ENCODE measurements at regions not wholly inside any gene's neighbourhood (a gene's known extent, or its start where the extent isn't known, plus 50 kb on each side); places are given as distances from the start of the nearest gene placed in this dataset.

- Histone ChIP-seq H3K4me3 (ENCODE audit: low read depth, low read length) (no peak overlapping the region), H3K36me3 (ENCODE audit: insufficient read depth, low read length) (no peaks in the 10 kb centered on the region)
These were observed 333.4 kb upstream of the CCDC196 start for GRCh38 chr14:66152747-66153146.

DNA sequence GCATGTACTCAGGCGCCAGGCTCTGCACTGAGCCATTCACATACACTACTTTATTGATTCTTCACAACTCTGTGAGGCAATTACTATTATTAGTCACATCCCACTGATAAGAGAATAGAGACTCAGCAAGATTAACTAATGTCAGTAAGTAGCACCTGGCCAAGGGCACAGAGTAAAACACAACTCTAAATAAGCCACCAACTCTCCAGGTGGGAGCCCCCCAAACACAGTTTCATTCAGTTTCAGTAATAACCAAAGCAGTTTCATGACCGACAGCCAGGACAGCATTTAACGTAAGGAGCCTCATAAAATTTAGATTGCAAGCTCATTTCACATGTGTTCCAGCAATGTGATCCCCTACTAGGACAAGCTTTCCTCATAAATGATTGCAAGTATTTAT, 323.1 kb upstream of the CCDC196 start:
- Histone ChIP-seq H3K27ac (ENCODE audit: low read depth, low read length) (no peak overlapping the region), H2AFZ (ENCODE audit: low read length, unreplicated experiment) (no peak overlapping the region), H3K36me3 (ENCODE audit: insufficient read depth, low read length) (no peaks in the 10 kb centered on the region)

More at GRCh38 chr14:66152747-66153146, 333.4 kb upstream of the CCDC196 start:
- Histone ChIP-seq H3K79me2 (ENCODE audit: control insufficient read depth, insufficient read depth, low read length, unreplicated experiment) (no peaks in the 10 kb centered on the region), H3K27me3 (ENCODE audit: insufficient read depth, low read length) (no peaks in the 10 kb centered on the region), H2AFZ (ENCODE audit: low read length, unreplicated experiment) (no peak overlapping the region), H3K4me1 (ENCODE audit: control insufficient read depth, insufficient read depth, low read length, unreplicated experiment) (no peaks in the 10 kb centered on the region), H3K27ac (ENCODE audit: low read depth, low read length) (no peak overlapping the region)

DNA sequence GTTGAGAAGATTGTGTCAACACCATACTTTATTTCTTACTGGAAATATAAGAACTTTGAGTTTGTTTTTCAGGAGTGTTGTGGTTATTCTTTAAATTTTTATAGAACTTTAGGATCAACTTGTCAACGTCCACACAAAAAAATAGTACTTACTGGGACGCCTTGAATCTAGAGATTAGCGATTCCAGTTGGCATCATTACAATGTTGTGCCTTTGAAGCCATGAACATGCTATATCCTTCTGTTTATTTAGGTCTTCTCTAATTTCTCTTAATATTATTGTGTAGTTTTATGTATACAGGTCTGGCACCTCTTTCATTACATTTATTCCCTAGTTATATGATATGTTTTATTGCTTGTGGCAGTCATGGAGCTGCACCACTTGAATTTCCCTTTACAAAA, 320.8 kb upstream of the CCDC196 start:
- H3K27me3 ChIP-seq (ENCODE audit: insufficient read depth, low read length): no peaks in the 10 kb centered on the region; the same call in 1 of the 2 replicates
- no peak overlapping the region for H3K27ac ChIP-seq (ENCODE audit: low read depth, low read length)
- H2AFZ ChIP-seq (ENCODE audit: low read length, unreplicated experiment): no peak overlapping the region
- H3K79me2 ChIP-seq (ENCODE audit: control insufficient read depth, insufficient read depth, low read length, unreplicated experiment): no peaks in the 10 kb centered on the region
- H3K4me3 ChIP-seq (ENCODE audit: low read depth, low read length): no peak overlapping the region
- no peaks in the 10 kb centered on the region for H3K36me3 ChIP-seq (ENCODE audit: insufficient read depth, low read length)
- H3K4me1 ChIP-seq (ENCODE audit: control insufficient read depth, insufficient read depth, low read length, unreplicated experiment): no peaks in the 10 kb centered on the region

More for the DNA sequence above, 323.1 kb upstream of the CCDC196 start:
- H3K4me3 ChIP-seq (ENCODE audit: low read depth, low read length): no peak overlapping the region
- H3K27me3 ChIP-seq (ENCODE audit: insufficient read depth, low read length): no peaks in the 10 kb centered on the region; the same call in 1 of the 2 replicates
- H3K79me2 ChIP-seq (ENCODE audit: control insufficient read depth, insufficient read depth, low read length, unreplicated experiment): no peaks in the 10 kb centered on the region
- H3K4me1 ChIP-seq (ENCODE audit: control insufficient read depth, insufficient read depth, low read length, unreplicated experiment): no peaks in the 10 kb centered on the region

GRCh38 chr14:66174453-66174891, 311.7 kb upstream of the CCDC196 start:
- H3K36me3 ChIP-seq (ENCODE audit: insufficient read depth, low read length): no peaks in the 10 kb centered on the region
- no peaks in the 10 kb centered on the region for H3K79me2 ChIP-seq (ENCODE audit: control insufficient read depth, insufficient read depth, low read length, unreplicated experiment)
- no peak overlapping the region for H3K4me3 ChIP-seq (ENCODE audit: low read depth, low read length)
- no peaks in the 10 kb centered on the region for H3K4me1 ChIP-seq (ENCODE audit: control insufficient read depth, insufficient read depth, low read length, unreplicated experiment)
- H3K27me3 ChIP-seq (ENCODE audit: insufficient read depth, low read length): no peaks in the 10 kb centered on the region
- no peak overlapping the region for H3K27ac ChIP-seq (ENCODE audit: low read depth, low read length)
- H2AFZ ChIP-seq (ENCODE audit: low read length, unreplicated experiment): no peak overlapping the region

GRCh38 chr14:66177935-66178334, 308.2 kb upstream of the CCDC196 start:
- Histone ChIP-seq H2AFZ (ENCODE audit: low read length, unreplicated experiment) (no peak overlapping the region), H3K27ac (ENCODE audit: low read depth, low read length) (no peak overlapping the region), H3K27me3 (ENCODE audit: insufficient read depth, low read length) (no peaks in the 10 kb centered on the region), H3K4me1 (ENCODE audit: control insufficient read depth, insufficient read depth, low read length, unreplicated experiment) (no peaks in the 10 kb centered on the region), H3K36me3 (ENCODE audit: insufficient read depth, low read length) (no peaks in the 10 kb centered on the region), H3K79me2 (ENCODE audit: control insufficient read depth, insufficient read depth, low read length, unreplicated experiment) (no peaks in the 10 kb centered on the region), H3K4me3 (ENCODE audit: low read depth, low read length) (no peak overlapping the region)

DNA sequence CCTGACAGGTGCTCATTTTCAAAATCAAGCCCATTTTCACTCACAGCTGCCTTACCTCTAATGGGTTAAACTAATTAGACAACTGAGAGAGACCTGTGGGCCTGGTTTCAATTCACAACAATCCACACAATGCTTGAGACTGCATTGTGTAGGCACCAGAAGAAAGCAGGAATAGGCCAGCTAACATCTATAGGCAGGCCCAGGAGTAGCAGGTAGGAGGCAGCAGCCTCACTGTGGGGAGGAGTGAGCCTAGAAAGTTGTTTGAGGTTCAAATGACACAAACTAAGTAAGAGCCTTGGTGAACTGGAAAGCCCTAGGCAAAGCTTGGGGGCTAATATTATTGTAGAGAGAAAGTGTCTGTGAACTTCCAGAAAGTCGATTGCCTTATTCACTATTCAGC, 289.5 kb upstream of the CCDC196 start:
- no peak overlapping the region for H2AFZ ChIP-seq (ENCODE audit: low read length, unreplicated experiment)
- H3K79me2 ChIP-seq (ENCODE audit: control insufficient read depth, insufficient read depth, low read length, unreplicated experiment): no peaks in the 10 kb centered on the region
- no peak overlapping the region for H3K27ac ChIP-seq (ENCODE audit: low read depth, low read length)
- no peaks in the 10 kb centered on the region for H3K36me3 ChIP-seq (ENCODE audit: insufficient read depth, low read length)
- H3K4me3 ChIP-seq (ENCODE audit: low read depth, low read length): no peak overlapping the region
- no peaks in the 10 kb centered on the region; the same call in 1 of the 2 replicates for H3K27me3 ChIP-seq (ENCODE audit: insufficient read depth, low read length)
- H3K4me1 ChIP-seq (ENCODE audit: control insufficient read depth, insufficient read depth, low read length, unreplicated experiment): no peaks in the 10 kb centered on the region

- no peak overlapping the region for H2AFZ ChIP-seq (ENCODE audit: low read length, unreplicated experiment)
- H3K27me3 ChIP-seq (ENCODE audit: insufficient read depth, low read length): no peaks in the 10 kb centered on the region; the same call in 1 of the 2 replicates
- no peak overlapping the region for H3K4me3 ChIP-seq (ENCODE audit: low read depth, low read length)
- H3K27ac ChIP-seq (ENCODE audit: low read depth, low read length): no peak overlapping the region
- H3K4me1 ChIP-seq (ENCODE audit: control insufficient read depth, insufficient read depth, low read length, unreplicated experiment): no peaks in the 10 kb centered on the region
- no peaks in the 10 kb centered on the region for H3K36me3 ChIP-seq (ENCODE audit: insufficient read depth, low read length)
- no peaks in the 10 kb centered on the region for H3K79me2 ChIP-seq (ENCODE audit: control insufficient read depth, insufficient read depth, low read length, unreplicated experiment)
These were observed 288.9 kb upstream of the CCDC196 start for GRCh38 chr14:66197276-66197675.

- Histone ChIP-seq H3K79me2 (ENCODE audit: control insufficient read depth, insufficient read depth, low read length, unreplicated experiment) (no peaks in the 10 kb centered on the region), H3K27me3 (ENCODE audit: insufficient read depth, low read length) (no peaks in the 10 kb centered on the region), H3K27ac (ENCODE audit: low read depth, low read length) (no peak overlapping the region), H3K36me3 (ENCODE audit: insufficient read depth, low read length) (no peaks in the 10 kb centered on the region), H2AFZ (ENCODE audit: low read length, unreplicated experiment) (no peak overlapping the region), H3K4me1 (ENCODE audit: control insufficient read depth, insufficient read depth, low read length, unreplicated experiment) (no peaks in the 10 kb centered on the region), H3K4me3 (ENCODE audit: low read depth, low read length) (no peak overlapping the region)
These were observed 279.6 kb upstream of the CCDC196 start for GRCh38 chr14:66206554-66206953.

DNA sequence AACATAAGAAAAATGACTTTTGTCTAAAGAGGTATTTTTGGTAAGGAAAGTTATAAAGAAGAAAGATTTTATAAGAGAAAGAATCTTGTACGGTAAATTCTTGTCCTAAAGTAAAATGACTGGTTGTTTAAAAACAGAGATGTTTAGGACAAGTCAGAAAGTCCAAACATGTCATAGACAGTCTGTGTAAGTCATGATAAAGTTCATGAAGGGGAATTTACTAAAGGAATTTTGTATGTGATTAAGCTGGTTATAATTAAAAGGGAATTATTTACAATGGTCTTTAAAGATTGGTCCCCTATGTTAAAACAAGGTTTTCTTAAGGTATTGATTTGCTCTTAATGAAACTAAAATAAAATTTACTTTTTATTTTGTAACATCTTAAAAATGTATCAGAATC, 269.4 kb upstream of the CCDC196 start:
- no peaks in the 10 kb centered on the region for H3K27me3 ChIP-seq (ENCODE audit: insufficient read depth, low read length)
- H3K79me2 ChIP-seq (ENCODE audit: control insufficient read depth, insufficient read depth, low read length, unreplicated experiment): no peaks in the 10 kb centered on the region
- H2AFZ ChIP-seq (ENCODE audit: low read length, unreplicated experiment): no peak overlapping the region
- no peaks in the 10 kb centered on the region for H3K4me1 ChIP-seq (ENCODE audit: control insufficient read depth, insufficient read depth, low read length, unreplicated experiment)
- no peak overlapping the region for H3K27ac ChIP-seq (ENCODE audit: low read depth, low read length)
- no peaks in the 10 kb centered on the region for H3K36me3 ChIP-seq (ENCODE audit: insufficient read depth, low read length)
- no peak overlapping the region for H3K4me3 ChIP-seq (ENCODE audit: low read depth, low read length)

- Histone ChIP-seq H3K4me3 (ENCODE audit: low read depth, low read length) (no peak overlapping the region), H2AFZ (ENCODE audit: low read length, unreplicated experiment) (no peak overlapping the region)
These were observed 266.3 kb upstream of the CCDC196 start for GRCh38 chr14:66219886-66220285.

DNA sequence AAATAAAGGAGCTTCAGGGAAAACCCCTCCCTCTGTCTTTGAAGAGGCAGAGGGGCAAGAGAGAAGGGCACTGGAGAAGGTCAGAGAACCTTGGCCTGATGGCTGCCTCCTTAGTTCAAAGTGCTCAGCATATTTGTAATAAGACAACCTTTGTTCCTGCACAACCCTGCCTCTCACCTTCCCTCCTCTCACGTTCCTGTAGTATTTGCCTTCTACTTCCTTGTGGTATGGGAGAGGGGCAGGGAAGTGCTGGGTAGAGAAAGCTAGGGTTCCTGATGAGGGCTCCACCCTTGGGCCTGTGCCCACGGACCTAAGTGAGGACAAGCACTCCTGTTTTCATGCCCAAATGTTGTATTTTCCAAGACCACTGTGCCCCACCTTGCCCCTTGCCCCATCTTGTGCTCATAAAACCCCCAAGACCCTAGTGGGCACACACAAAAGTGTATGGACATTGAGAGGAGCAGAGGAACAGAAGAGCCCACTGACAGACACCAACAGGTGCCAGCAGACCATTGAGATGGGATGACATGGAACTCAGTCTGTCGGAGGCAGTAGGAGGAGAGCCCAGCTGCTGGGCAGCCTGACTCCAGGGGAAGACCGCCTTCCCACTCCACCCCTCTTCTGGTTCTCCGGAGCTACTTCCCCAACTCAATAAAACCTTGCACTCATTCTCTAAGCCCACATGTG, 261.5 kb upstream of the CCDC196 start:
- H3K79me2 ChIP-seq (ENCODE audit: control insufficient read depth, insufficient read depth, low read length, unreplicated experiment): no peaks in the 10 kb centered on the region
- H3K27ac ChIP-seq (ENCODE audit: low read depth, low read length): no peak overlapping the region
- H2AFZ ChIP-seq (ENCODE audit: low read length, unreplicated experiment): no peak overlapping the region
- no peak overlapping the region for H3K4me3 ChIP-seq (ENCODE audit: low read depth, low read length)
- H3K27me3 ChIP-seq (ENCODE audit: insufficient read depth, low read length): no peaks in the 10 kb centered on the region
- no peaks in the 10 kb centered on the region for H3K36me3 ChIP-seq (ENCODE audit: insufficient read depth, low read length)
- no peaks in the 10 kb centered on the region for H3K4me1 ChIP-seq (ENCODE audit: control insufficient read depth, insufficient read depth, low read length, unreplicated experiment)

More at GRCh38 chr14:66219886-66220285, 266.3 kb upstream of the CCDC196 start:
- Histone ChIP-seq H3K27ac (ENCODE audit: low read depth, low read length) (no peak overlapping the region), H3K79me2 (ENCODE audit: control insufficient read depth, insufficient read depth, low read length, unreplicated experiment) (no peaks in the 10 kb centered on the region), H3K4me1 (ENCODE audit: control insufficient read depth, insufficient read depth, low read length, unreplicated experiment) (no peaks in the 10 kb centered on the region), H3K36me3 (ENCODE audit: insufficient read depth, low read length) (no peaks in the 10 kb centered on the region), H3K27me3 (ENCODE audit: insufficient read depth, low read length) (no peaks in the 10 kb centered on the region)

Data from ACC112 (cell line).